ENCODE measurements at regions not wholly inside any gene's neighbourhood (a gene's known extent, or its start where the extent isn't known, plus 50 kb on each side); places are given as distances from the start of the nearest gene placed in this dataset.

GRCh38 chr15:69762373-69763148 is 309.9 kb downstream of the RPLP1 start:
- no peak for TF ChIP-seq POLR2AphosphoS5 (IDR thresholded peaks at IDR 0.05)
- no peak for TF ChIP-seq CTCF (IDR thresholded peaks at IDR 0.05)
- TF ChIP-seq POLR2A (IDR thresholded peaks at IDR 0.05) = no peak
- TF ChIP-seq EP300 (IDR thresholded peaks at IDR 0.05; ENCODE audit: low read depth) = no peak
